AG09319 (cell line): ENCODE measurements at regions not wholly inside any gene's neighbourhood (a gene's known extent, or its start where the extent isn't known, plus 50 kb on each side); places are given as distances from the start of the nearest gene placed in this dataset.
"Not testable (repeated sequence)": the region's sequence is repeated elsewhere in the genome, so short reads cannot be mapped to it uniquely, and the experiment has no call there.

Experiments
- DNase-seq: peaks from one replicate; pipeline ENCODE4 v3.0.0-alpha.2; 2010; ENCODE audit warnings: low read depth; ENCODE audit errors: extremely low read depth
- TF ChIP-seq, protein P1 (sequence below): IDR thresholded peaks from 2 replicates; pipeline ENCODE4 v1.5.1; 2011; ENCODE audit warnings: low read depth, mild to moderate bottlenecking, inconsistent platforms, low read length, moderate library complexity

DNA sequence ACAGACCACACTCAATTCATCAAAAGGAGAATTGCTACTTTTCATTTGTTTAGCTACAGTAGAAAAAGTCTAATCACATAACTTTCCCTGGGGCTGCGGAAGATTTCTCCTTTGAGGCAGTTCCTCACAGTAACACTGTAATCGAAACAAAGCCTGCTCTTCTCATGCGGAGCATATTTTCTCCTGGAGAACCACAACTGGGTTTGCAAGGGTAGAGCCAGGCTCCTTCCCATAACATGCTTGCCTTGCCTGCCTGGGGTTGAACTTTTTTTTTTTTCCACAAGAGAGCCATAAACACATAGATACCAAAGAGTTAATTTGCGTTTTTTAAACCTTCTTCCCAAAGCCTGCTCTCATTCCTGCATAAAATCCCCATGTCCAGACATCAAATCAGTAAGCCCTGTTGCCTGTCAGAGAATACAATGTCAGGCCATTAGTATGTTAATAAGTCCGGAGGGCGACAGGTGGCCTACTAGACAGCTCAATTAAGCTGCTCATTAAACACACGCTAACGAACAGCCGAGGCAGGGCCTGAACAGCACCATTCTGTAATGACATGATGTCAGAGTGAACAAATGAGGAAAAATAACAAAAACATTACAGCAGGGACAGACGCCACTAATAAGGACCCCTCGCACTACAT lies 107.1 kb upstream of the OLIG2 start:
- DNase-seq = no peak
- TF ChIP-seq, protein P1, sequence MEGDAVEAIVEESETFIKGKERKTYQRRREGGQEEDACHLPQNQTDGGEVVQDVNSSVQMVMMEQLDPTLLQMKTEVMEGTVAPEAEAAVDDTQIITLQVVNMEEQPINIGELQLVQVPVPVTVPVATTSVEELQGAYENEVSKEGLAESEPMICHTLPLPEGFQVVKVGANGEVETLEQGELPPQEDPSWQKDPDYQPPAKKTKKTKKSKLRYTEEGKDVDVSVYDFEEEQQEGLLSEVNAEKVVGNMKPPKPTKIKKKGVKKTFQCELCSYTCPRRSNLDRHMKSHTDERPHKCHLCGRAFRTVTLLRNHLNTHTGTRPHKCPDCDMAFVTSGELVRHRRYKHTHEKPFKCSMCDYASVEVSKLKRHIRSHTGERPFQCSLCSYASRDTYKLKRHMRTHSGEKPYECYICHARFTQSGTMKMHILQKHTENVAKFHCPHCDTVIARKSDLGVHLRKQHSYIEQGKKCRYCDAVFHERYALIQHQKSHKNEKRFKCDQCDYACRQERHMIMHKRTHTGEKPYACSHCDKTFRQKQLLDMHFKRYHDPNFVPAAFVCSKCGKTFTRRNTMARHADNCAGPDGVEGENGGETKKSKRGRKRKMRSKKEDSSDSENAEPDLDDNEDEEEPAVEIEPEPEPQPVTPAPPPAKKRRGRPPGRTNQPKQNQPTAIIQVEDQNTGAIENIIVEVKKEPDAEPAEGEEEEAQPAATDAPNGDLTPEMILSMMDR = no peak

DNA sequence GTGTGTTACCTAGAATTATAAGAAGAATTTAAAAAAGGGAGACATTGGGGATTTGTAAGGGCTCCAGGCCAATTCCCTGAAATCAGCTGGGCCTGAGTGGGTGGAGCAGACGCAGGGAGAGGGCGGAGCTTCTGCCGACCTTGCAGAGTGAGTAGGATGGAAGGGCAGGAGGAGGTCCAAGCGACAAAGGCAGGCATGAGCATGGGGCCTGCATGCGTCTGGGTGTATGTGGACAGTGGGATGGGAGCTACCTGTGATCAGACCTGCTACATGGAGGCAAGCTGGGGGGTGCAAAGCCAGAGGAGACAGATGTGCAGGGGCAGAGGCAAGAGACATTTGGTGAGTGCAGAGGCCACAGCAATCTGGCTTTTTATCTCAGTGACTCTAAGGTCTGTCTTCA lies 105.3 kb upstream of the OLIG2 start:
- TF ChIP-seq, protein P1 = no peak
- DNase-seq = no peak

DNA sequence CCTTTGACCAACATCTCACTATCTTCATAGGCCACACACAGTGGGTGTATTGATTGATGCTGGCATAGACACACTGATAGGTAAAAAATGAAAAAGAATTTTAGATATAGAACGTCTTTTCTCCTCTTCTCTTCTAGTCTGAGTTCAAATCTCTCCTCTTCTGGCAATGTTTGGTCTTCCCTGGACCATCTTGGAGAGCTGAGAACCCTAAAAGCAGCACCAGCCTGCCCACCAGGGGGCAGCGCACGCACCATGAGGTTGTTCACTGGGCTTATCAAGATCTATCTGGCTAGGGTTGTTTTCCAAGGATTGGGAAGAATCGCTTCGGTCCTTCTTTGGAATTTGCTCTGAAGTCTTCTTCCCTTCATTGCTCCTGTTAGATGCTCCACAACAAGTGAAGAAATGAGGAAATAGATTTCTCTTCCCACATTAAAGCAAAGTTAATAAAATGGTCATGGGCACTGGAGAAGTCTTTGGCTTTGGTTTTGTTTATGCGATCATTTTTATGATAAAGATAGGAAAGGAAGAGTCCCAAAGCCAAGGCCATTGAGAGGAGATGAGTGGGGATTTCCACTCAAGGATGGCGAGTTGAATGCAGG lies 104.0 kb upstream of the OLIG2 start:
- TF ChIP-seq, protein P1 = peak; percentile 39
- DNase-seq = no peak

DNA sequence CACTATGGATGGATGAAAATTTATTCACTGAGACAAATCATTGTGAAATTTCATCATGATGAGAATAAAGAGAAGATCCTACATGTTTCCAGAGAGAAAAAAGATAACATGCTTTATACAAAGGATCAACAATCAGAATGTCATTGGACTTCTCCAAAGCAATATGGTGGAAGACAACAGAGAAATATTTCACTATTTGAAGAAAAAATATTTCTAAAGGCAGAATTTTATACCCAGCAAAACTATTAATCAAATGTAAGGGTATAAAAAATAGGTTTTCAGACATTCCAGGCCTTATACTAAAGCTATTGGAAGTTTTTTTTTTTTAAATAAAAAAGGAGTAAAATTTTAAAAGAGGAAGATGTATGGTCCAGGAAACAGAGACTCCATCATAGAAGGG lies 100.6 kb upstream of the OLIG2 start:
- DNase-seq = no peak
- TF ChIP-seq, protein P1 = no peak

DNA sequence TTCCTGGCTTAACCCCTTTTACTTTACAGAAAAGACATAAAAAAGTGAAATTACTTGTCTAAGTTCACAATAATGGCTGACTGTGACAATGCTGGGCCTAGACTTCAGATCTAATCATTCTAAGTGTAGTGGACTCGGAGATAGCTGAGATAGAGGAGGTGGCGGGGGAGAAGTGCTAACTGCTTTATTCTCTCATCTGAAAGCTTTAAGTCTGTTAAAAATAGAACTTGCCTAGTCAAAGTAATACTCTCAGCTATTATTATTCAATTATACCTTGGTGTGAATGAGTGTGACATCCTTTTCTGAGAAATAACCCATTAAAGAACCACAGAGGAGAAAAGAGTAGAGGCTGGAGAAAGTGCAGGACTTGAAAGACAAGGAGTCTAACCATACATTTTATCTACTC lies 96.1 kb upstream of the OLIG2 start:
- TF ChIP-seq, protein P1 = no peak
- DNase-seq = no peak

DNA sequence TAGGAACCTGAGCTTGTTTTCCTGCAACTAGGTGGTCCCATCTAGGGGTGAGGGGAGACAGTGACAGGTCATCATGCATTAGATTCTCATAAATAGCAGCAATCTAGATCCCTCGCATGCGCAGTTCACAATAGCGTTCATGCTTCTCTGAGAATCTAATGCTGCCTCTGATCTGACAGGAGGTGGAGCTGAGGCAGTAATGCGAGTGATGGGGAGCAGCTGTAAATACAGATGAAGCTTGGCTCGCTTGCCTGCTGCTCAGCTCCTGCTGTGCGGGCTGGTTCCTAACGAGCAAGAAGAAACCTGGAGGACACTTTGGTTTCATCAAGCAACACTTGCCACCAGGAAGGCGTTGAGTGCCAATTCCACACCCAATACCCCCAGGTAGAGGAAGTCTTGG lies 95.1 kb upstream of the OLIG2 start:
- TF ChIP-seq, protein P1 = no peak
- DNase-seq = no peak

DNA sequence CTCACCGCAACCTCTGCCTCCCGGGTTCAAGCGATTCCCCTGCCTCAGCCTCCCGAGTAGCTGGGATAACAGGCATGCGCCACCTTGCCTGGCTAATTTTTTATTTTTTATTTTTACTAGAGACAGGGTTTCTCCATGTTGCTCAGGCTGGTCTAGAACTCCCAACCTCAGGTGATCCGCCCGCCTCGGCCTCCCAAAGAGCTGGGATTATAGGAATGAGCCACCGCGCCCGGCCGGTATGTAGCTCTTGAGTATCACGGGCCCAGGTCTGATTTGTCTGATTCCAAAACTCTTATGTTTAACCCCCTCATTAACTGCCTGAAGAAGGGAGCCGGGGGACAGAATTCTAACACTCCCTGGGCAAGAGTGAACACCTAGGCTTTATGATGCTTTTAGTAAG lies 91.7 kb upstream of the OLIG2 start:
- DNase-seq = not testable (repeated sequence)

DNA sequence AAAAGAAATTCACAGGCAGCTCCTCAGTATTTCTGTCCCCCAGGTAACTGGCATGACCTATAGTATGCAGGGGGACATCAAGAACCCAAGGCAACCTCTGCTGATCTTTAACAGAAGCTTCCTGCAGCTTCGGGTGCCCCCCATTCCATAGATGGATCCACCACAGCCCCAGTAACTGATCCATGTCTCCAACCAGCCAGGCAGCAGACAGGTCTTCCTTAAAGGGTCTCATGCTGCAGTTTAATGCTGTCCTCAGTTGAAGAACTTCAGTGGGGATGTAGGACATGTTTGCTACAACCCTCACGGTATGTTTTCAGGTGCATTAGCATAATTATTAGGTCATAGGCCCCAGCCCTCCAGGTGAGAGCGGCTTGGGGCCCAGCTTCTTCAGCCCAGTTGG lies 90.9 kb upstream of the OLIG2 start:
- no peak for DNase-seq
- TF ChIP-seq, protein P1 = no peak
